WTC11 (cell line): ENCODE measurements at regions not wholly inside any gene's neighbourhood (a gene's known extent, or its start where the extent isn't known, plus 50 kb on each side); places are given as distances from the start of the nearest gene placed in this dataset.

Experiments used
- ATAC-seq: fragments of 200-7000 bp; cut with Tn5 transposase; 2 replicates; pipeline ENCODE4 v1.10.0; 2021; ENCODE audit warnings: mild to moderate bottlenecking, moderate library complexity
- CTCF ChIA-PET: fragments of 300-600 bp; sonication (Branson Sonifier 250); formaldehyde crosslinking; loops from one replicate; lab custom pipeline; 2021; ENCODE audit warnings: antibody characterized with exemption; lab: Charles Lee
- POLR2A ChIA-PET: fragments of 350-600 bp; sonication (Branson Sonifier 250); formaldehyde crosslinking; loops from one replicate; lab custom pipeline; 2021; ENCODE audit warnings: antibody characterized with exemption; lab: Charles Lee
- DNase-seq: peaks from one replicate; pipeline ENCODE4 v3.0.0; 2021; ENCODE audit warnings: low spot score
- H3K27ac Mint-ChIP-seq: 2 replicates; pipeline ENCODE4 v1.8.0; 2021; ENCODE audit warnings: mixed read lengths
- H3K27me3 Mint-ChIP-seq: 2 replicates; pipeline ENCODE4 v1.8.0; 2021; ENCODE audit warnings: low read depth, mild to moderate bottlenecking, moderate library complexity, mixed read lengths
- H3K36me3 Mint-ChIP-seq: 2 replicates; pipeline ENCODE4 v1.8.0; 2021; ENCODE audit warnings: mixed read lengths
- H3K4me1 Mint-ChIP-seq: 2 replicates; pipeline ENCODE4 v1.8.0; 2022; ENCODE audit warnings: mixed read lengths
- H3K4me3 Mint-ChIP-seq: 2 replicates; pipeline ENCODE4 v1.8.0; 2021; ENCODE audit warnings: mild to moderate bottlenecking, moderate library complexity, mixed read lengths
- H3K9me3 Mint-ChIP-seq: 2 replicates; pipeline ENCODE4 v1.8.0; 2021; ENCODE audit warnings: mixed read lengths
- AR ChIP-seq: fragments of 250-450 bp; sonication (Bioruptor Pico); IDR thresholded peaks from 2 replicates; pipeline ENCODE4 v1.9.0; 2021; ENCODE audit warnings: mild to moderate bottlenecking
- ATF6 ChIP-seq: sonication (generic); formaldehyde crosslinking; IDR thresholded peaks from 2 replicates; pipeline ENCODE4 v1.8.1; 2023; ENCODE audit warnings: mild to moderate bottlenecking, missing genetic modification reagents
- CTCF ChIP-seq: fragments of 200-600 bp; IDR thresholded peaks from 2 replicates; pipeline ENCODE4 v1.8.0; 2022; ENCODE audit warnings: antibody characterized with exemption
- E2F1 ChIP-seq: sonication (generic); formaldehyde crosslinking; IDR thresholded peaks from 2 replicates; pipeline ENCODE4 v1.8.0; 2022; ENCODE audit warnings: mild to moderate bottlenecking, missing genetic modification reagents
- ELF4 ChIP-seq: sonication (generic); formaldehyde crosslinking; IDR thresholded peaks from 2 replicates; pipeline ENCODE4 v1.8.1; 2022; ENCODE audit warnings: low read depth, mild to moderate bottlenecking, moderate library complexity, missing genetic modification reagents
- EMX1 ChIP-seq: fragments of 250-450 bp; sonication (Bioruptor Pico); IDR thresholded peaks from 2 replicates; pipeline ENCODE4 v1.8.0; 2021; ENCODE audit warnings: mild to moderate bottlenecking
- GABPB1 ChIP-seq: sonication (generic); formaldehyde crosslinking; IDR thresholded peaks from 2 replicates; pipeline ENCODE4 v1.8.1; 2023; ENCODE audit warnings: mild to moderate bottlenecking, missing genetic modification reagents
- IRF2 ChIP-seq: sonication (generic); formaldehyde crosslinking; IDR thresholded peaks from 2 replicates; pipeline ENCODE4 v1.8.0; 2022; ENCODE audit warnings: low read depth, missing genetic modification reagents, borderline replicate concordance
- MLX ChIP-seq: sonication (generic); formaldehyde crosslinking; IDR thresholded peaks from 2 replicates; pipeline ENCODE4 v1.8.1; 2023; ENCODE audit warnings: mild to moderate bottlenecking, missing genetic modification reagents, moderate library complexity
- NR1H2 ChIP-seq: sonication (generic); formaldehyde crosslinking; IDR thresholded peaks from 2 replicates; pipeline ENCODE4 v1.9.0; 2021; ENCODE audit warnings: mild to moderate bottlenecking, moderate library complexity, missing genetic modification reagents
- OVOL2 ChIP-seq: fragments of 250-450 bp; sonication (Bioruptor Pico); IDR thresholded peaks from 2 replicates; pipeline ENCODE4 v1.9.0; 2021; ENCODE audit warnings: mild to moderate bottlenecking, borderline replicate concordance
- PREB ChIP-seq: sonication (generic); formaldehyde crosslinking; IDR thresholded peaks from 2 replicates; pipeline ENCODE4 v1.8.1; 2022; ENCODE audit warnings: mild to moderate bottlenecking, missing genetic modification reagents, moderate library complexity, borderline replicate concordance
- TEAD4 ChIP-seq: sonication (generic); formaldehyde crosslinking; IDR thresholded peaks from 2 replicates; pipeline ENCODE4 v1.8.0; 2022; ENCODE audit warnings: mild to moderate bottlenecking, missing genetic modification reagents
- USF2 ChIP-seq: sonication (generic); formaldehyde crosslinking; IDR thresholded peaks from 2 replicates; pipeline ENCODE4 v1.8.1; 2023; ENCODE audit warnings: mild to moderate bottlenecking, missing genetic modification reagents, moderate library complexity
- ZNF317 ChIP-seq: sonication (generic); formaldehyde crosslinking; IDR thresholded peaks from 2 replicates; pipeline ENCODE4 v1.8.1; 2023; ENCODE audit warnings: low read depth, mild to moderate bottlenecking, moderate library complexity, missing genetic modification reagents, borderline replicate concordance
- ZNF396 ChIP-seq: fragments of 250-450 bp; sonication (Bioruptor Pico); IDR thresholded peaks from 2 replicates; pipeline ENCODE4 v1.8.0; 2021; ENCODE audit warnings: mild to moderate bottlenecking, moderate library complexity, borderline replicate concordance
- ZNF423 ChIP-seq: fragments of 250-450 bp; sonication (Bioruptor Pico); IDR thresholded peaks from 2 replicates; pipeline ENCODE4 v2.1.2; 2022; ENCODE audit warnings: mild to moderate bottlenecking, moderate library complexity
- ZSCAN18 ChIP-seq: fragments of 250-450 bp; sonication (Bioruptor Pico); IDR thresholded peaks from 2 replicates; pipeline ENCODE4 v2.1.2; 2022; ENCODE audit warnings: mild to moderate bottlenecking, moderate library complexity

- POLR2A ChIA-PET: no interaction called here
- Mint-ChIP-seq H3K27me3 (no peaks in the 10 kb centered on the region), H3K36me3 (no peaks in the 10 kb centered on the region), H3K9me3 (no peaks in the 10 kb centered on the region), H3K4me1 (no peaks in the 10 kb centered on the region), H3K27ac (no peak overlapping the region), H3K4me3 (no peak overlapping the region)
- ATAC-seq: no peak
- DNase-seq: no peak
- CTCF ChIA-PET: no interaction called here
- no peak for TF ChIP-seq ATF6 (CRISPR knock-in tag)
- TF ChIP-seq AR: no peak
- TF ChIP-seq ZNF423: no peak
- TF ChIP-seq E2F1 (CRISPR knock-in tag): no peak
- no peak for TF ChIP-seq TEAD4
- no peak for TF ChIP-seq ZSCAN18 (CRISPR knock-in tag)
- no peak for TF ChIP-seq GABPB1 (CRISPR knock-in tag)
- TF ChIP-seq IRF2: no peak
- no peak for TF ChIP-seq EMX1 (CRISPR knock-in tag)
- TF ChIP-seq ZNF317 (CRISPR knock-in tag): no peak
- no peak for TF ChIP-seq ZNF396 (CRISPR knock-in tag)
- TF ChIP-seq OVOL2: no peak
- TF ChIP-seq USF2 (CRISPR knock-in tag): no peak
- TF ChIP-seq CTCF: no peak
- TF ChIP-seq NR1H2 (CRISPR knock-in tag): no peak
- no peak for TF ChIP-seq PREB
- TF ChIP-seq ELF4 (CRISPR knock-in tag): no peak
- TF ChIP-seq MLX (CRISPR knock-in tag): no peak
These were observed 183.4 kb upstream of the FAM241A start for GRCh38 chr4:111961809-111962208.
